ENCODE measurements at regions not wholly inside any gene's neighbourhood (a gene's known extent, or its start where the extent isn't known, plus 50 kb on each side); places are given as distances from the start of the nearest gene placed in this dataset.

- H3K4me3 Mint-ChIP-seq = no peak overlapping the region
- no peaks in the 10 kb centered on the region for H3K27me3 Mint-ChIP-seq
- H3K27ac Mint-ChIP-seq = no peak overlapping the region
- no peak for ATAC-seq (ENCODE audit: low read depth in 2 of 2)
- H3K4me1 Mint-ChIP-seq = no peaks in the 10 kb centered on the region
- peaks cover 0 to 17% (median 3%) of the 10 kb centered on the region in 7 donors for H3K9me3 Mint-ChIP-seq
- no peak for DNase-seq
- H3K36me3 Mint-ChIP-seq = no peaks in the 10 kb centered on the region
These were observed 196.9 kb upstream of the NOVA1 start for GRCh38 chr14:26794731-26795130.

GRCh38 chr14:26808407-26808806 lies 210.6 kb upstream of the NOVA1 start:
- no peak overlapping the region for H3K4me3 Mint-ChIP-seq
- H3K27ac Mint-ChIP-seq = no peak overlapping the region
- DNase-seq = no peak
- no peaks in the 10 kb centered on the region for H3K27me3 Mint-ChIP-seq
- no peaks in the 10 kb centered on the region for H3K36me3 Mint-ChIP-seq
- peaks cover 0 to 17% (median 5%) of the 10 kb centered on the region in 7 donors for H3K9me3 Mint-ChIP-seq
- ATAC-seq (ENCODE audit: low read depth in 2 of 2) = no peak
- H3K4me1 Mint-ChIP-seq = no peaks in the 10 kb centered on the region

DNA sequence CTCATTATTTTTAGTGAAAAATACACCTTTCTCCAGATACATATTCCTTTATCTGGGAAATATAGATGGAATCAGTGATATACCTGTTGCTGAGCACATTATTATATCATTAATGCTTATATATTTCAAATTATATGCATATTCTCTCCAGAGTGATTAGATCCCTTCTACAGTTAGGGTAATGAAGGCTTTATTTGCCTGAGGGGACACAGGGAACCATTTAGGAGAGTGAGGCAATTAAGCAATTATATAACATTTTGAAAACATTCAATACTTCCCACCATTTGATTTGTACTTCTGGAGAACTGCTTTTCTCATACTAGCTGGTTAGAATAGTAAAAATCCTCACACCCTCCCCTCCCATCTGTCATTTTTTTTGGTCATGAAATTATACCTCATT lies 212.8 kb upstream of the NOVA1 start:
- no peak for ATAC-seq (ENCODE audit: low read depth in 2 of 2)
- H3K9me3 Mint-ChIP-seq = peaks cover 0 to 6% (median 1%) of the 10 kb centered on the region in 7 donors

GRCh38 chr14:26811756-26812305 lies 214.0 kb upstream of the NOVA1 start:
- H3K4me3 Mint-ChIP-seq = no peak overlapping the region
- DNase-seq = no peak
- peaks cover 0 to 3% (median 0%) of the 10 kb centered on the region in 7 donors for H3K9me3 Mint-ChIP-seq
- no peak for ATAC-seq (ENCODE audit: low read depth in 2 of 2)
- H3K27ac Mint-ChIP-seq = no peak overlapping the region
- no peaks in the 10 kb centered on the region for H3K27me3 Mint-ChIP-seq
- no peaks in the 10 kb centered on the region for H3K36me3 Mint-ChIP-seq
- no peaks in the 10 kb centered on the region for H3K4me1 Mint-ChIP-seq

More for the DNA sequence above, 212.8 kb upstream of the NOVA1 start:
- Mint-ChIP-seq H3K4me1 (no peaks in the 10 kb centered on the region), H3K27ac (no peak overlapping the region), H3K36me3 (no peaks in the 10 kb centered on the region), H3K4me3 (no peak overlapping the region), H3K27me3 (no peaks in the 10 kb centered on the region)
- DNase-seq = no peak

- no peak for DNase-seq
- no peaks in the 10 kb centered on the region for H3K36me3 Mint-ChIP-seq
- no peaks in the 10 kb centered on the region for H3K4me1 Mint-ChIP-seq
- no peaks in the 10 kb centered on the region for H3K27me3 Mint-ChIP-seq
- H3K9me3 Mint-ChIP-seq = peaks cover 0 to 5% (median 0%) of the 10 kb centered on the region in 7 donors
- no peak overlapping the region for H3K27ac Mint-ChIP-seq
- no peak for ATAC-seq (ENCODE audit: low read depth in 2 of 2)
- H3K4me3 Mint-ChIP-seq = no peak overlapping the region
These were observed 222.3 kb upstream of the NOVA1 start for GRCh38 chr14:26820138-26820537.

GRCh38 chr14:26820572-26820971 lies 222.7 kb upstream of the NOVA1 start:
- Mint-ChIP-seq H3K4me3 (no peak overlapping the region), H3K9me3 (peaks cover 0 to 5% (median 0%) of the 10 kb centered on the region in 7 donors), H3K27me3 (no peaks in the 10 kb centered on the region), H3K36me3 (no peaks in the 10 kb centered on the region), H3K27ac (no peak overlapping the region), H3K4me1 (no peaks in the 10 kb centered on the region)
- ATAC-seq (ENCODE audit: low read depth in 2 of 2) = no peak
- no peak for DNase-seq

DNA sequence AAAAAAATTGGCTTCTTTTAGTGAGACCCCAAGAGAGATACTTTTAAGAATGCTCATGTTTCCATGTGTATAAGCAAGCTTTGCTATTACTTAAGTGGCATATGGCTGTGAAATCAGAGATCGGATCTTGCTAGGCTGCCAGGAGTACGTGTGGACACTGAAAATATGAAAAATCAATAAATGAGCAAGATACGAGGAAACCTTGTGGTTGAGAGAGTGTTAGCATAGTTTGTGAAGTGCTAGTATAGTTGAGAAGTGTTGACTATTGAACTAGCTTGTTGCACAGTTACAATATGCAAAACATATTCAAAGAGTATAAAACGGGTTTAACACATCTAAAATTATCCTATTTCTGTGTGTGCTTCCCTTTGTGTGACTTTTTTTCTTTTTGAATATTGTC lies 230.9 kb upstream of the NOVA1 start:
- Mint-ChIP-seq H3K4me1 (no peaks in the 10 kb centered on the region), H3K27me3 (no peaks in the 10 kb centered on the region), H3K36me3 (no peaks in the 10 kb centered on the region), H3K27ac (no peak overlapping the region), H3K4me3 (no peak overlapping the region), H3K9me3 (peaks cover 0 to 6% (median 0%) of the 10 kb centered on the region in 7 donors)
- no peak for DNase-seq
- ATAC-seq (ENCODE audit: low read depth in 2 of 2) = no peak

GRCh38 chr14:26833621-26834176 lies 235.9 kb upstream of the NOVA1 start:
- ATAC-seq (ENCODE audit: low read depth in 2 of 2) (no peak), DNase-seq (no peak)
- H3K36me3 Mint-ChIP-seq = no peaks in the 10 kb centered on the region
- H3K4me3 Mint-ChIP-seq = no peak overlapping the region
- no peaks in the 10 kb centered on the region for H3K4me1 Mint-ChIP-seq
- peaks cover 0 to 7% (median 0%) of the 10 kb centered on the region in 7 donors for H3K9me3 Mint-ChIP-seq
- H3K27me3 Mint-ChIP-seq = no peaks in the 10 kb centered on the region
- H3K27ac Mint-ChIP-seq = no peak overlapping the region

GRCh38 chr14:26835979-26836570 lies 238.2 kb upstream of the NOVA1 start:
- DNase-seq (no peak), ATAC-seq (ENCODE audit: low read depth in 2 of 2) (no peak)
- no peaks in the 10 kb centered on the region for H3K4me1 Mint-ChIP-seq
- no peaks in the 10 kb centered on the region for H3K36me3 Mint-ChIP-seq
- H3K9me3 Mint-ChIP-seq = peaks cover 0 to 7% (median 0%) of the 10 kb centered on the region in 7 donors
- no peak overlapping the region for H3K27ac Mint-ChIP-seq
- no peaks in the 10 kb centered on the region for H3K27me3 Mint-ChIP-seq
- no peak overlapping the region for H3K4me3 Mint-ChIP-seq

- no peaks in the 10 kb centered on the region for H3K36me3 Mint-ChIP-seq
- H3K27me3 Mint-ChIP-seq = no peaks in the 10 kb centered on the region
- no peaks in the 10 kb centered on the region for H3K4me1 Mint-ChIP-seq
- no peak overlapping the region for H3K27ac Mint-ChIP-seq
- DNase-seq (no peak), ATAC-seq (ENCODE audit: low read depth in 2 of 2) (no peak)
- H3K9me3 Mint-ChIP-seq = peaks cover 0 to 5% (median 0%) of the 10 kb centered on the region in 7 donors
- no peak overlapping the region for H3K4me3 Mint-ChIP-seq
These were observed 241.6 kb upstream of the NOVA1 start for GRCh38 chr14:26839481-26839880.

DNA sequence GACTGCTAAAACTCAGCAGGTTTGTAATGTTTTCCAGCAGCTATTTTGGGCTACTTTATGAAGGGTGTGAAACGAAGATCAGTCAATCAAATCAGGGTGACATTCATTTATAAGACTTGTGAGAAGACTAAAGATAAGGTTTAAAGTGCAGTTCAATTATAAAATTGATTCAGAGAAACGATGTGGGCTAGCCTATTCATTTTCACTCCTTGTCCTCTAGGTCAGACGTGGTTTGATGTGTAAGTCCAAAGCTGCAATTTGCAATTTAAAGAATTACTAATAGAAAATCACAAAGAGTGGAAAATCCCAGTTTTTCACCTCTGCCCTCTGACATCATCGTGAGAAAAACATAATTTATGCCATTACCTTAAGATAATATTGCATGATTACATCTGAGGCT lies 243.5 kb upstream of the NOVA1 start:
- Mint-ChIP-seq H3K27ac (no peak overlapping the region), H3K36me3 (no peaks in the 10 kb centered on the region), H3K4me1 (no peaks in the 10 kb centered on the region), H3K4me3 (no peak overlapping the region), H3K9me3 (peaks cover 0 to 2% (median 0%) of the 10 kb centered on the region in 7 donors), H3K27me3 (no peaks in the 10 kb centered on the region)
- DNase-seq = no peak
- no peak for ATAC-seq (ENCODE audit: low read depth in 2 of 2)

GRCh38 chr14:26841920-26842741 lies 244.3 kb upstream of the NOVA1 start:
- H3K4me1 Mint-ChIP-seq = no peaks in the 10 kb centered on the region
- no peak for DNase-seq
- no peaks in the 10 kb centered on the region for H3K27me3 Mint-ChIP-seq
- ATAC-seq (ENCODE audit: low read depth in 2 of 2) = no peak
- H3K27ac Mint-ChIP-seq = no peak overlapping the region
- no peaks in the 10 kb centered on the region for H3K36me3 Mint-ChIP-seq
- H3K9me3 Mint-ChIP-seq = peaks cover 0 to 2% (median 0%) of the 10 kb centered on the region in 7 donors
- H3K4me3 Mint-ChIP-seq = no peak overlapping the region

GRCh38 chr14:26845151-26845818 lies 247.5 kb upstream of the NOVA1 start:
- Mint-ChIP-seq H3K9me3 (peaks cover 0 to 5% (median 0%) of the 10 kb centered on the region in 7 donors), H3K36me3 (no peaks in the 10 kb centered on the region), H3K4me3 (no peak overlapping the region), H3K27me3 (no peaks in the 10 kb centered on the region), H3K4me1 (no peaks in the 10 kb centered on the region), H3K27ac (no peak overlapping the region)
- no peak for DNase-seq
- no peak for ATAC-seq (ENCODE audit: low read depth in 2 of 2)

Data from naive B cell (primary cell).